HG02642 (cell line): ENCODE measurements at regions not wholly inside any gene's neighbourhood (a gene's known extent, or its start where the extent isn't known, plus 50 kb on each side); places are given as distances from the start of the nearest gene placed in this dataset.
"Not testable (repeated sequence)": the region's sequence is repeated elsewhere in the genome, so short reads cannot be mapped to it uniquely, and the experiment has no call there.

Source experiments
- ATAC-seq: cut with Tn5 transposase; IDR thresholded peaks from one replicate; pipeline ENCODE4 v1.9.1; 2021; ENCODE audit warnings: mild to moderate bottlenecking; ENCODE audit not compliant: unreplicated experiment, poor library complexity

DNA sequence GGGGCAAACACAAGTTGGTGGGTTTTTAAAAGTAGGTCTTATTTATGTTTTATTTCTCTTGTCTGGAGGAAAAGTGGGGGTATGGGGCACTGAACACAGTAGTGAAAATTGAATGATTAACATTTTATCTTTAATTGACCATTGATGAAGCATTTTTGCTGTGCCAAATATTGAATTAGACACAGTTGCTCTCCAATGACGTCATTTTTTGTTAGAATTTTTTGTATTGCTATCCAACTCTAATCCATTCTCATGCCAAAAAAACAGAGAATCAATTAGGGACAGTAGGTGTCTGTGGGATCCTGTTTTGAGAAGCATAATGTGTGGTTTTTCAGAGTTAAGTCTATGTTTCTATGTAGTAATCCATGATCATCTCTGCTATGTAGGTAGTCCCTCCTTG lies 1032.8 kb downstream of the STPG2 start:
- no peak for ATAC-seq

DNA sequence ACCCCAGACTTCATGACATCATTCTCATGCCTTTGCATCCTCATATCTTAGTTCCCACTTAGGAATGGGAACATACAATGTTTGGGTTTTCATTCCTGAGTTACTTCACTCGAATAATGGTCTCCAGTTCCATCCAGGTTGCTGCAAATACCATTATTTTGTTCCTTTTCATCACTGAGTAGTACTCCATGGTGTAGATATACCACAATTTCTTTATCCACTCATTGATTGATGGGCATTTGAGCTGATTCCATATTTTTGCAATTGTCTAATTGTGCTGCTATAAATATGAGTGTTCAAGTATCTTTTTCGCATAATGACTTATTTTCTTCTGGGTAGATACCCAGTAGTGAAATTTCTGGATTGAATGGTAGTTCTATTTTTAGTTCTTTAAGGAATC lies 1026.8 kb downstream of the STPG2 start:
- ATAC-seq, result no peak

DNA sequence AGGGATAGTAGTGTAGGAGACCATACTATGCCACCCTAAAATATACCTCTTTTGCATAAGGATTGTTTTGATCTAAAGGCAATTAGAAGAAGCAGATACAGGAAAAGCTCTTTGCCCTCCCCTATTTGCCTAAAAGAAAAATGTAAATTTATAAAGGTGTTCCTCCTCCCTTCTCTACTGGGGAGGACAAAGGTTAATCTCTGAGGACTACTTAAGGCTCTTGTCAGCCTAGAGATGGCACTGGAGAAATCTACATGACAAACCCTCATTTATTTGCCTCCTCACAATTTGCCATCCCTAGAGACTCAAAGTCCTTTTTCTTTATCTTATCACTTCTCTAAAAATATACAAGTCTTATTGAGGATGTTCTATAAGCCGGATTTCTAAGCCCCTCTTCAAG lies 1021.8 kb downstream of the STPG2 start:
- no peak for ATAC-seq

DNA sequence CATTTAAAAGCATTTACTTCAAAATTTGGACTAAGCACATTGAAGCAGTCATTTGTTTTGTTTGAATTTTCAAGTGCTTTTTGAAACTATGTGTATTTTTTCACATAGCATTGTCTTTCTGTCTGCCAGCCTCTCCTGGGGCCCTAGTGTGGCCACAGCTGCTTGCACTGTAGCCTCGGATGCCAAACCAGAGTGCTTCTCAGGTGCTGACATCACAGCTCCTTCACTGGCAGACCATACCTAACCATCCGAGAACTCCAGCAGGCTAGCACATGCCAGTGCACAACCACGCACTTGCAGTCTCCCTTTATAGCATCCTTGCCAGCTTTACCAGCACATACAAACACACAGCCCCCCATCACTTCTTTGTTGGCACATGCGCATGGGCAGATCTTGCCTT lies 1019.7 kb downstream of the STPG2 start:
- no peak for ATAC-seq

DNA sequence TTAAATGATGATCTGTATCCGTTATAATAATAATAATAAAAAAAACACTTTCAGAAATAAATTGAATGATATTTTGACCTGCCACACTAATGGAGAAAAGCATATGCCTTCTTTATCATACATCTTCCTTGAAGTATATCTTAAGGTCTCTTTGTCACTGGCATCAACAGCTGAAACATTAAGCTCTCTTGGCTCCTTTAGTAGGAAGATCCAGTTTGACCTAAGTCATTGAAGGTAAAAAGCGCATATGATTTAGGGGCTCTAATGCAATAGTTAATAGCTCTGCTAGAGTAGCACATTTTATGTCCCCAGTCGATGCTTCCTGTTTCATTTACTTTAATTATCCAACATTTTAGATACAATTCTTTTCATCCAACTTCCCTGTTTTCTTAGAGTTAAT lies 1010.8 kb downstream of the STPG2 start:
- no peak for ATAC-seq

DNA sequence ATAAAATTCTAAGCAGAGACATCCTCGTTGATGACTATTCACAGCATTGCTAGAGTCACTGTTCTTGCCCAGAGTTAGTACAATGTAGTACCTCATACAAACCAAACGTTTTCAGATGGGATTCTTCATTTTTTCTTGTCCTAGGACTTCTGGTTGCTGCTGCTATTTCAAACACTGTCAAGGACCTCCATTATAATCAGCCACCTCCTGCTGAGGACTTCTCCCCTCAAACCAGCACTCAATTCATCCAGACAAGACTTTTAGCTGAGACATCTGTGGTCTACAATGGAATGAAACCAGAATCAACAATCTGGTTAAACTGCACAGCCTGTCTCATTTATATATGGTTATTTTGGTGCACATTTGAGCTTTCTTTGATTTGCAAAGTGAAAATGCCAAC lies 1008.8 kb downstream of the STPG2 start:
- ATAC-seq, result no peak

DNA sequence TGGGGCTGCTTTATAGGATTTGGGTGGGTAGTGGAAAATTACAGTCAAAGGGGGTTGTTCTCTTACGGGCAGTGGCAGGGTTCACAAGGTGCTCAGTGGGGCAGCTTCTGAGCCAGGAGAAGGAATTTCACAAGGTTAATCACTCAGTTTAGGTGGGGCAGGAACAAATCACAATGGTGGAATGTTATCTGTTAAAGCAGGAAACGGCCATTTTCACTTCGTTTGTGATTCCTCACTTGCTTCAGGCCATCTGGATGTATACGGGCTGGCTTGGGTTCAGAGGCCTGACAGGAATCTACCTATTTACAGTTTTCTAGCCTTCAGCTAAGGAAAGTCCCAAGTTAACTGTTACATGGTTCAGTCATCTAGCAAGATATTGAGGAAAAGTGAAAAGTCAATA lies 1003.5 kb downstream of the STPG2 start:
- ATAC-seq, result no peak

DNA sequence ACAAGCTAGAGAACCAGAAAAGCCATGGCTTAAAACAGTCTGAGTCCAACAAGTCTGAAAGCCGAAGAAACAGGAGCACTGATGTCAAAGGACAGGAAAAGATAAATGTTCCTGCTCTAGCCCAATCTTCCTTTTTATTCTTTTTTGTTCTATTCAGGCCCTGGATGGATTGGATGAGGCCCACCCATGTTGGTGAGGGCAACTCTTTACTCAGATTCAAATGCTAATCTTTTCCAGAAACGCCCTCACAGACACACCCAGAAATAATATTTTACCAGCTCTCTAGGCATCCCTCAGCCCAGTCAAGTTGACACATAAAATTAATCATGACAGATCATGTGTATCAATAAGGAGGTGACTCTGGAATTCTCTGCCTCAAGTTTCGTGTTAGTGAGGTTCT lies 1002.7 kb downstream of the STPG2 start:
- ATAC-seq, result no peak

DNA sequence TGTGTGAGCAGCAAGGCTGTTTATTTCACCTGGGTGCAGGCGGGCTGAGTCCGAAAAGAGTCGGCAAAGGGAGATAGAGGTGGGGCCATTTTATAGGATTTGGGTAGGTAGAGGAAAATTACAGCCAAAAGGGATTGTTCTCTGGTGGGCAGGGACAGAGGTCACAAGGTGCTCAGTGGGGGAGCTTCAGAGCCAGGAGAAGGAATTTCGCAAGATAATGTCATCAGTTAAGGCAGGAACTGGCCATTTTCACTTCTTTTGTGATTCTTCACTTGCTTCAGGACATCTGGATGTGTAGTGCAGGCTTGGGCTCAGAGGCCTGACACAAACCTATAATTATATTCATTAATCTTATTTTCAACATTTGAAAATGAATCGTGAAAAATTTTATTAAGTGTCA lies 1001.9 kb downstream of the STPG2 start:
- not testable (repeated sequence) for ATAC-seq

DNA sequence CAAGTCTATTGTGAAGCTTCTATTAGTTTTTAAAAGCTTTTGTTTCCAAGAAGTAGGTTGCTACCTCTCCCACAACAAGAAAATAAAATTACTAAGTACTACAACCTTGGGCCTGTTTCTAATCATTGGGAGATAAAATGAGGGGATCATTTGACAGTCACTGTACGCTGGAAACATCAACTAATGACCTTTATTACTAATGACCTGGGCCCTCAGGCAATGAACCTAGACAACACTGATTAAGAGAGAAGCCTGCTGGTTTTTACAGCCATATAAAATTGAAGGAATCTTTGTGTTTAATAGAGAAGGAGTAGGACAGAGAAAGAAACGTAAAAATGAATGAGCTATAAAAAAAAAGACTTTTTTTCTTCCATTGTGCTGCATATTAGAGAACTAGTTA lies 1000.9 kb downstream of the STPG2 start:
- ATAC-seq, result no peak

DNA sequence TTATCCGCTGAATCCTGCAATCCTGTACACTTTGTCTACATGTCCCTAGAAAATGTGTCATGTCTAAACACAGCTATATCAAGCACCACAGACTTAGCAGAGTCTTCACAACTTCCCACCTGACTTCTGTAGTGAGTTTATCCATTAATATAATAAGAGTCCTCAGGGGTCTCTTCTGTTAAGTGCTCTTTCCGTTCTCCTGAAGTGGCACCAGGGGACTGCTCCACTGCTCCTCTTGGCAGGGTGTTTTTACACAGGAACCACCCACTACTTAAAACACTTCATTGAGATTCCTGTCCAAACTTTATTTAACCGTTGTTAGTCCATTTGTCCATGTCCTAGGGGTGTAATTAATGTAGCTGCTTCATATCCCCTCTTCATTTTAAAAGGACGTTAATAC lies 1000.4 kb downstream of the STPG2 start:
- ATAC-seq, result no peak

DNA sequence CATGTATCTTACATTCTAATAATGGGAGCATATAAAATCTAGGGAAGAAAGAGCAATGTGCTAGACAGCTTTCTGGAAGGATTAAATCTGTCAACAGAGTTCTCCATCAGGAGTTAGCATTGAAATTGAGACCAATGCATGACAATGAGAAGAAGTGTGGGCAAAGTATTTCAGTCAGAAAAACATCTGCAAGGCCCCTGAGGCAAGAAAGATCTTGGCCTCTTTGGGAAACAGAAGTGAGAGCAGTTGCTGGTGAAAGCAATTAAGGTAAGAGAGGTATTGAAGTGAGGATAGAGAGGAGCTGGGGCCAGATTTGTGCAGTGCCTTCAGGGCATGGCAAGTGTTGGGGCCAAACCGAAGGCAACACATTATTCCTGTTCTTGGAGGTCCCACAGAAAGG lies 999.1 kb downstream of the STPG2 start:
- no peak for ATAC-seq

DNA sequence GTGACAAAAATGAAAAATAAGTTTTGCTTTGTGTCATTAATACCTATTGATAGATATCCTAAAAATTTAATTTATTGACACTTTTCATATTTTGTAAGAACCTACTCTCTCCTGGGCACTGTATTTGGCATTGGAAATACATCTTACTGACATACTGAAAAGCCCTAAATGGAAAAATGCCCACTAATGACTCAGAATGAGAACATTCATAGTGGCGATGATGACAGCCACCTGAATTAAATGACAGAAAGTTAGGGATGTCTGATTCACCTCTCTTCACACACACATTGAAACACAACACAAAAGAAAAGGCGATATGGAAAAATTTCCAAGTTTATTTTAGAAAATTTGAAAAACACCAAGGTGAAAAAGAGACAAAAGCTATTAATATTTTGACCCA lies 992.3 kb downstream of the STPG2 start:
- ATAC-seq, result no peak

DNA sequence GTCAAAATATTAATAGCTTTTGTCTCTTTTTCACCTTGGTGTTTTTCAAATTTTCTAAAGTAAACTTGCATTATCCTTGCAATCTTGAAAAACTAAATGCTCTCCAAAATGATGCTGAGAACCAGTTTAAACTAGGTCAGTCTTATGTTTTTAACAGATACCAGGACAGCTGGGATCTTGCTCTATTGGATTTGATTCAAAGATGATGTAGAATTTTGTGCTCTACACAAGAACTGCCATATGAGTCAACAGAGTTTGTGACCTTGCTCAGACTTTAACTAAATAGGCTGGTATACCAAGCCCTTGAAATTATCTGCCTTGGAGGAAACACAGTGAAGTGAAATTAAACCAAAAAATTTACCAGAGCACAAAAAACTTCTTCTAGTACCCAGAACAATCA lies 991.1 kb downstream of the STPG2 start:
- ATAC-seq, result no peak

DNA sequence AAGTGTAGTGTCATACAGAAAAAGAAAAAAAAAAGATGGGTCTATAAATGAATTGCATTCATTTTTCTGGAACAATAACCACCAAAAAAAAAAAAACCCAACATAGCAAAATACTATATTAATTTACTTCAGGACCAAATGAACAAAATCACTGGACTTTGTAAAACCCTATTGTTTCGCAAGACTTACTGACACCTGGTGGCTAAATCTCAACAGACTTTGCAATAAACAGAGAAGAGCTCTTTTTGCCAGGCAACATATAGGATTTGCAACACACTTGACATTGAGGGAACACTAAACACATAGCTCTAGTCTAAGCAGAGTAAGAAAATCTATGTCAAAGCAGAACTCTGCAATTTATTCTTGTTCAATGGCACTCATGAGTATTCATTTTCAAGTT lies 990.2 kb downstream of the STPG2 start:
- no peak for ATAC-seq

DNA sequence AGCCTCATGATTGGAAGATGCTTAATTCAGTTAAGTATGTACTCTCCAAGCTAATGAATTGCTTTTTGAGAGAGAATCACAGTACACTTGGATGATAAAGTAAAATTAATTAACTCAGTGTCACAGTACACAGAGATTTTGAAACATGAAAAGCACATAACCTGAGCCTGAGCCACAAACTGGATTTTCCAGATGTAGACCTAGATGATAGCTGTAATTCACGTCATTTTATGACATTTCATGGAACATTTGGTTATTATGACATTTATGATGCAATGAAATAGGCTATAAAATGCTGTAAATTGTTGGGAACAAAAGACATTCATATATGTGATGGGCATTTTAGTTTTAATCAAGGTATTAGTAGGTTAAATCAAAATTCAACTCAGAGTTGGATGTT lies 983.7 kb downstream of the STPG2 start:
- ATAC-seq, result no peak

DNA sequence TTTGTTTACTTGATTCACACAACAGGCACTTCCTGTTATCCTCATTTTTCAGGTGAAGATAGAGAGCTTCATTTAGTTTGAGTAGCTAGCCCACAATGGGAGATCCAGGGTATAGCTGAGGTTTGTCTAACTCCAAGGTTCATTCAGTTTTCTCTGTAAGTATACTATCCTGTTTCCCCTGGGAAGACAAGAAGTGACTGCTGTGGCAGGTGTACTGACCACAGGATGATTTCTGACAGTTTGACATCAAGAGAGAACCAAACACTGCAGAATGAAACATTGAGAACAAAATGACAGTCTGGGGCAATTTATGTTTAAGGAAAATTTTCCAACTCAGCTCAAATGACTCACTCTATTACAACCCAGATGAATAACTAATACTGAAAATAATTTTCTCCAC lies 958.0 kb downstream of the STPG2 start:
- no peak for ATAC-seq

DNA sequence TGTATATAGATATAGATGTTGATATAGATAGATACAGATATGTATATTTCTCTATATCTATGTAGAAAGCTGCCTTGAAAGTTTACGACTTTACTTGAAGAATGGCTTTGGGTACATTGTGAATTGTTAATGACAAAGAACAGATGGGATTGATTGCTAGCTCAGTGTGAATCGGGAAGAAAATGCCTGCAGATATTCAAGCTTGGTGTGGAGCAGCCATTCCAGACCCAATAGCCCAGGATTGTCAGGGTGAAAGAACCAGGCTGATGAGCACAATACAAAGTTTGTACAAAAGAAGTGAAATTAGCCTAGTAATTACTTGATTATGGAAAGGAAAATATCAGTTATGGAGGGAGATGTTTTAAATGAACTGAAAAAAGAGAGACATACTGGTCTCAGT lies 946.2 kb downstream of the STPG2 start:
- ATAC-seq, result no peak

DNA sequence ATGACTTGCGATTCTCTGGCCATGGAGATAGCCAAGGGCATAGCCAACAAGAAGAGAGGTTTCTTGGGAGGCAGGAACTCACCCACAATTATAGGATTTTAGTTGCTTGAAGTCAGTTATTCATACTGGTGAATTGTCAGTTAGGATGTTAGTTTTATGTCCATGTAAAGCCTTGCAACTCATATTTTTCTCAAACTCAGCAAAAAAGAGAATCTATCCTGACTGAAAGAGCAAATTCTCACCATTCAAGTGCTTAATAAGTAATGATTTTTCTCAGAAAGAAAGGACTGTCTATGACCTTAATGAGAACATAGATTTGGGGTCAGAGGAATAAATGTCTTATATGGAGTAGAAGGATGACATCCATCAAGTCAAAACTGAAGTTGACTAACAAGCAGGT lies 934.5 kb downstream of the STPG2 start:
- ATAC-seq, result no peak

DNA sequence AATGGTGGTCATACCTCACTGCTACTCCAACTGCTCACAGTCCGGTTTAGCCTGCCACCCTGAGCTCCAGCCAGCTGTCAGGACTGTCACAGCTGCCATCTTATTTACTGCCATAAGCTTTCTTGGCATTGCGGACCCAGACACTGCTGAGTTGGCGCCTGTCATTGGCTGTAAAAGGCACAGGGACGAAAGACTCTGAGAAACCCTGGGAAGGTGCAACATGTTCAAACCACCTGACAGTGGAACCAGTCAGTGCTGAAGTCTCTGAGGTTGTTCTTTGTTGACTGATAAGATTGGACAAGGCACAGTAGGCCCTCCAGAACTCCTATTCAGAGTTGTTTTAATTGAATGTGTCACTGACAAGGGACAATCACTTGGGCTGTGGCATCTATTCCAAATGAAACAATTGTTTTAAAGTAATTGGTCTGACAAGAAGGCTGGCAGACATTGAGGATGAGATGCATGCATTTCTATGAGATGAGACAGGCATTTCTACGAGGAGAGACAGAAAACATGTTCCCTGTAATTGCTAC lies 927.8 kb downstream of the STPG2 start:
- no peak for ATAC-seq

DNA sequence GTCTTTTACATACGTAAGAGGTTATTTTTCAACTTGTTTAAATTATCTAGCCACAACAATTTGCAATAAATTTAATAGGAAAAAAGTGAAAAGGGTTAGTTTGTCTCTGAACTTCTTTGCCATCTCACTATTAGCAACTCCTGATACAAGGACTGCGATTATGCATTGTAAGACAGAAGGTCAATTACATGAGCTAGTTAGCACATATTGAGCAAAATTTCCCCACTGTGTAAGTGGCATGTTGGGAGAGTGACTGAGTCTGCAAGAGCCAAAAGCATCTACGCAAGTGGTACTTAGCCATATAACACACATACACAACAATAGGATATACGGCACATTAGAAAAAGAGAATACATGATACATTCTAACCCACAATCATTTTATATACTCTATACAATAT lies 927.2 kb downstream of the STPG2 start:
- no peak for ATAC-seq

DNA sequence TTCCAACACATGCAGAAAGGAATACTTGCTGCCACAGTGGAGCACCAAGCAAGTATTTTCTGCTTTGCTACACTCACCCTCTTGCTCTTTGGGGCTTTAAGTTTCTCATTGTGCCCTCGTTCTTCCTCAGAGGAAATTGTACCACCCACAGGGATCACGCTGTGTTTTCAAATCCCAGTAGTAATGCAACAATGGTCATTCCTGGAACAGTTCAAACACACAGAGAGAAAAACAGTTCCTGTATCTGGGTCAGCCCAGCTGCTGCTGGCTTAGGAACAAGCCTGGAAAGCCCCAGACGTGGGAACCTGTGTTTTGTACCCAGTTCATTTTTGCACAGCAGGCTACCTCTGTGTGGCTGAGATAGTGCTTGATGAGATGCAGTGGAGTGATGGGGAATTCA lies 907.8 kb downstream of the STPG2 start:
- no peak for ATAC-seq

DNA sequence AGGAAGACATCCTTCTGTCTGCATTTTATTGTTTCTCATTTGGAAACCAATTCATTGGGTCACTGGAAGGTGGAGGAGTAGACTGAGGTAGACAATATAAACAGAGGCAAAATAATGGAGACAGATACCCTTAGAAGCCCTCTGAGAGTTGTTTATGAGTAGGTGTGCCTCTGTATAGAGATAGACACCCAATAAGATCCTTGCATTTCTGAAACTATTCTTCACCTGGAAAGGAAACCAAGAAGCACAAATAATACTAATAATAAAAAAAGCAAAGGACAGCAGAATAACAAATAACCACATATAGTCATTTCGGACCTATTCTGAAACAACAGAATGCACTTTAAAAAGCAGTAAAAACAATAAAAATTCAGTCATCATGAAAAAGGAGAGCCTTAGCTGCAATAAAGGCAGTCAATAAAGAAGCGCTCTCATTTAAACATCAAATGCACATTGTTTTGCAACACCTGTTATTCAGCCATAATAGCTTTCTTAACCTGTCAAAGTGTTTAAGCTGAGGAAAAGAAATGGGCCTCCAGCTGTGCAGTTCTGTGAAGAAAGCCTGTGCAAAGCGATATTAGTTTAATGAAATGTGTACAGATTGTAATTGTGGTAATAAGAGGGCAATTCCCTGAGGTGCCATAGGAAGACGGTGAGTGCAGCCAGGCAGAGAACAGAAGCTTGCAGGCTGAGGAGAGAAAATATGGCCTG lies 904.2 kb downstream of the STPG2 start:
- no peak for ATAC-seq
